ENCODE measurements at regions not wholly inside any gene's neighbourhood (a gene's known extent, or its start where the extent isn't known, plus 50 kb on each side); places are given as distances from the start of the nearest gene placed in this dataset.

- no peak for TF ChIP-seq CTCF (IDR thresholded peaks at IDR 0.05; ENCODE audit: poor library complexity, severe bottlenecking)
- Histone ChIP-seq H3K4me1 (ENCODE audit: insufficient read depth, poor library complexity, severe bottlenecking) (no peaks in the 10 kb centered on the region), H3K4me3 (ENCODE audit: severe bottlenecking) (no peak overlapping the region), H3K27ac (ENCODE audit: poor library complexity, severe bottlenecking) (no peak overlapping the region), H3K36me3 (ENCODE audit: low read depth) (no peaks in the 10 kb centered on the region), H3K27me3 (ENCODE audit: insufficient read depth, poor library complexity, severe bottlenecking) (no peaks in the 10 kb centered on the region), H3K9me3 (ENCODE audit: severe bottlenecking) (no peaks in the 10 kb centered on the region)
- DNase-seq (ENCODE audit: low spot score) (no peak), ATAC-seq (ENCODE audit: low read depth) (no peak)
These were observed 107.9 kb upstream of the RAB4A start for GRCh38 chr1:229162825-229163515.

- Histone ChIP-seq H3K4me3 (ENCODE audit: severe bottlenecking) (no peak overlapping the region), H3K9me3 (ENCODE audit: severe bottlenecking) (no peaks in the 10 kb centered on the region), H3K27me3 (ENCODE audit: insufficient read depth, poor library complexity, severe bottlenecking) (no peaks in the 10 kb centered on the region), H3K27ac (ENCODE audit: poor library complexity, severe bottlenecking) (no peak overlapping the region), H3K36me3 (ENCODE audit: low read depth) (no peaks in the 10 kb centered on the region), H3K4me1 (ENCODE audit: insufficient read depth, poor library complexity, severe bottlenecking) (no peaks in the 10 kb centered on the region)
- ATAC-seq (ENCODE audit: low read depth): no peak
- DNase-seq (ENCODE audit: low spot score): no peak
- no peak for TF ChIP-seq CTCF (IDR thresholded peaks at IDR 0.05; ENCODE audit: poor library complexity, severe bottlenecking)
These were observed 106.6 kb upstream of the RAB4A start for GRCh38 chr1:229164348-229164747.

- ATAC-seq (ENCODE audit: low read depth): no peak
These were observed 105.8 kb upstream of the RAB4A start for GRCh38 chr1:229164836-229165735.

GRCh38 chr1:229167318-229167717, 103.6 kb upstream of the RAB4A start:
- Histone ChIP-seq H3K9me3 (ENCODE audit: severe bottlenecking) (no peaks in the 10 kb centered on the region), H3K36me3 (ENCODE audit: low read depth) (no peaks in the 10 kb centered on the region), H3K27me3 (ENCODE audit: insufficient read depth, poor library complexity, severe bottlenecking) (no peaks in the 10 kb centered on the region), H3K27ac (ENCODE audit: poor library complexity, severe bottlenecking) (no peak overlapping the region), H3K4me3 (ENCODE audit: severe bottlenecking) (no peak overlapping the region), H3K4me1 (ENCODE audit: insufficient read depth, poor library complexity, severe bottlenecking) (no peaks in the 10 kb centered on the region)
- no peak for TF ChIP-seq CTCF (IDR thresholded peaks at IDR 0.05; ENCODE audit: poor library complexity, severe bottlenecking)
- DNase-seq (ENCODE audit: low spot score): no peak
- no peak for ATAC-seq (ENCODE audit: low read depth)

More at GRCh38 chr1:229164836-229165735, 105.8 kb upstream of the RAB4A start:
- no peaks in the 10 kb centered on the region for H3K9me3 ChIP-seq (ENCODE audit: severe bottlenecking)
- H3K36me3 ChIP-seq (ENCODE audit: low read depth): no peaks in the 10 kb centered on the region
- no peaks in the 10 kb centered on the region for H3K27me3 ChIP-seq (ENCODE audit: insufficient read depth, poor library complexity, severe bottlenecking)
- H3K4me1 ChIP-seq (ENCODE audit: insufficient read depth, poor library complexity, severe bottlenecking): no peaks in the 10 kb centered on the region
- DNase-seq (ENCODE audit: low spot score): no peak
- H3K27ac ChIP-seq (ENCODE audit: poor library complexity, severe bottlenecking): no peak overlapping the region
- no peak overlapping the region for H3K4me3 ChIP-seq (ENCODE audit: severe bottlenecking)
- TF ChIP-seq CTCF (IDR thresholded peaks at IDR 0.05; ENCODE audit: poor library complexity, severe bottlenecking): no peak

Data from RWPE2 (cell line).